Middle frontal gyrus (tissue), 1 donor: ENCODE measurements at regions not wholly inside any gene's neighbourhood (a gene's known extent, or its start where the extent isn't known, plus 50 kb on each side); places are given as distances from the start of the nearest gene placed in this dataset.
"Not testable (repeated sequence)": the region's sequence is repeated elsewhere in the genome, so short reads cannot be mapped to it uniquely, and the experiment has no call there.

ENCODE experiments used
- DNase-seq: peaks from one replicate; pipeline ENCODE4 v3.0.0-alpha.2; 2015; ENCODE audit warnings: low spot score; ENCODE audit errors: extremely low spot score

- no peak for DNase-seq
These were observed 96.3 kb upstream of the ATP5MC3 start for GRCh38 chr2:175277772-175278171.

- DNase-seq, result no peak
These were observed 94.0 kb upstream of the ATP5MC3 start for GRCh38 chr2:175275539-175275938.

GRCh38 chr2:175259164-175259563 lies 77.7 kb upstream of the ATP5MC3 start:
- no peak for DNase-seq

GRCh38 chr2:175256806-175257585 lies 75.5 kb upstream of the ATP5MC3 start:
- DNase-seq, result no peak

GRCh38 chr2:175256391-175256790 lies 74.9 kb upstream of the ATP5MC3 start:
- DNase-seq, result not testable (repeated sequence)

DNA sequence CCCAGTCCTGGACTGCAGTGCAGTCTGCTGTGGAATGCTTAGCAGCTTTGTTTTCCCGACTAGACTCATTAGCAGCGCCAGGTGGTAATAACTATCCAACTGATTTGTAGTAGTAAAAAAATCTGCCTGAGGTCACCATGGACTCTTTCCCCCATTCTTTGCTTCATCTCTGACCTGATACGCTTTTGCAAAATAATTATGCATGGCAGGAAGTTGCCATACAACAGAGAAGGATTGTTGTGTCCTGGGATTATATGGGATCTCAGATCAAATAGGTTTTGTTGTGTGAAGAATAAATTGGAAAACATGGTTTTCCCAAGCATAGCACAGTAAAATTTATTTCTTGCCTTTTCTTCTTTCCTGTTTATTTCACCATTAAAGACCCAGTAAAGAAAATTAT lies 72.4 kb upstream of the ATP5MC3 start:
- DNase-seq, result no peak

DNA sequence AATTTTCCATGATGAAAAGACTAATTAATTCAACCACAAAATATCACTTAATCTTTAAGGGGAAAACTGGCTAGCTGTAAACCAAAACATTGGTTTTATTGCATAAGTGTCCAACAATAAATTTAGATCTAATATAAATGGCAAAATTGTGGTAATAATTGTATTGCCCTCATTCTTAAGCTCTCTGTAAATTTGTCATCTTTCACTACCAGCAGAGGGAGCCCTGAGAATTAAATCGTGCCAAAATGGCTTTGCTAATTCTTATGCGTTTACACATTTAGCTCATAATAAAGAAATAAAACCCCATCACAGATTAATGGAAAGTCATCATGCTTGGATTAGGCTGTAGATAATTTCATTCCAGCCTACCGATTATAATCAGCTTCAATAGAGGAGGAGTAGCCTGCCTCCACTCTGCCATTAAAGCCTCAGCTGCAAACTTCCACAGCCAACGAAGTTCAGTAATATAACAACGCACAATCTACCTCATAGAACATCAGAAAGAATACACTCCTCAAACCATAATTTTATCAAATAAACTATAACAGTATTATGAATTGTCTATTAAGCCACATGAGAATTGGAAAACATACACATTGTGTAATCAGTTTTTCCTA lies 70.0 kb upstream of the ATP5MC3 start:
- DNase-seq, result no peak

GRCh38 chr2:175247159-175247558 lies 65.6 kb upstream of the ATP5MC3 start:
- DNase-seq, result no peak

DNA sequence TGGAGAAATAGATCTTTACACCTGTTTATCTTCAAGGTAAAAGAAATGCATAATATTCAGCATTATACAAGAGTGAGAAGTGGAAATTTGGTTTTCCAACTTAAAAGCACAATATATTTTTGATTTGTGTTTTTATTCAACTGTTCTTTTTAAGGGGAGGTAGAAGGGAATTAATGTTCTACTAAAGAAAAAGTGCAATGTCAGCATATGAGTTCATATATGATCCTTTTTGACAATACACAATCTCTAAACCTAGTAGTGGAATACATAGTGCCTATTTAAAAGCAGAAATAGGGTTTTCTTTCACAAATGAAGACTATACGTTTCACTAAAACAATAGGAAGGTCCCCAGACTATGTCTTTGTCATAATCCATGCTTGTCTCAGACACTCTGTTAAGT lies 63.2 kb upstream of the ATP5MC3 start:
- no peak for DNase-seq

- no peak for DNase-seq
These were observed 60.2 kb upstream of the ATP5MC3 start for GRCh38 chr2:175241691-175242090.

DNA sequence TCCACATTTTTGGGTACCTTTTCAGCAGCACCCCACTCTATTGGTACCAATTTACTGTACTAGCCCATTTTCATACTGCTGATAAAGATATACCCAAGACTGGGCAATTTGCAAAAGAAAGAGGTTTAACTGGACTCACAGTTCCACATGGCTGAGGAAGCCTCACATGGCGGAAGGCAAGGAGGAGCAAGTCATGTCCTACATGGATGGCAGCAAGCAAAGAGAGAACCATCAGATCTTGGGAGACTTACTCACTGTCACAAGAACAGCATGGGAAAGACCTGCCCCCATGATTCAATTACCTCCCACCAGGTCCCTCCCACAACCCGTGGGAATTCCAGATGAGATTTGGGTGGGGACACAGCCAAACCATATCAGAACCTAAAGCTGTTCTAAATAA lies 58.5 kb upstream of the ATP5MC3 start:
- not testable (repeated sequence) for DNase-seq

DNA sequence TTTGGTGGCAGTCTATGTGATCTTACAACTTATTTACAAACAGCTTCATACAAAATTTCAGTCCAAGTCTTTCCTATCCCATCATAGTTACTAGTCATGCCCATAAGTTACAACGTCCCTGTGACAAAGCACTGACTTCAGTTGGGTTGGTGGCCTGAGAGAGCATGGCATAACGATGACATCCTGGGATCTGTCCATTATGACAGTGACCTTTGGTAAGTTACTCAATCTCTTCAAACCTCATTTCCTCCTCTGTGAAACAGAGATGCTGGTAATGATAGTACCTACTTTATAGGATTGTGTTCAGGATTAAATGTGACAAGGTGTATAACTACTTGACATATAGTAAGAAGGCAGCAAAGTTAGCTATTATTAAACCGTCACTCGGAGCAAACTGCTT lies 55.4 kb upstream of the ATP5MC3 start:
- no peak for DNase-seq

- no peak for DNase-seq
These were observed 53.1 kb upstream of the ATP5MC3 start for GRCh38 chr2:175234650-175235049.

DNA sequence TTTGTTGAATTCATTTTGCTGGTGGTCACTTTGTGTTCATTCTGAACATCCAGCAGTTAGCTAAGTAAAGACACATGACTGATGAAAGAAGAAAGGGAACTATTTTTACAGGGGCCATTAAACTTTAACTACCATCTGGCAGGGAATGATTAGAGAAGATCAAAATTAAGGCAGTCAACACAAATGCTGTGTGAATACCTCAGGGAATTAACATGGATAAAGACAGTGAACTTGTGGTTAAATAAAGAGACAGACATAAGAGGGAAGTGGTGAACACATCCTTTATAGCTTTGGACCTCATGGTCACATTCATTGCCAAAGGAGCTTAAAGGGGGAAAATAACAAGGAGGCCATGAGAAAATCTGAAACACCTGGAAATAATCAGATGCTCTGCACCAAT lies 52.6 kb upstream of the ATP5MC3 start:
- no peak for DNase-seq

GRCh38 chr2:175233135-175233719 lies 51.7 kb upstream of the ATP5MC3 start:
- DNase-seq, result no peak
